ENCODE measurements at regions not wholly inside any gene's neighbourhood (a gene's known extent, or its start where the extent isn't known, plus 50 kb on each side); places are given as distances from the start of the nearest gene placed in this dataset.

DNA sequence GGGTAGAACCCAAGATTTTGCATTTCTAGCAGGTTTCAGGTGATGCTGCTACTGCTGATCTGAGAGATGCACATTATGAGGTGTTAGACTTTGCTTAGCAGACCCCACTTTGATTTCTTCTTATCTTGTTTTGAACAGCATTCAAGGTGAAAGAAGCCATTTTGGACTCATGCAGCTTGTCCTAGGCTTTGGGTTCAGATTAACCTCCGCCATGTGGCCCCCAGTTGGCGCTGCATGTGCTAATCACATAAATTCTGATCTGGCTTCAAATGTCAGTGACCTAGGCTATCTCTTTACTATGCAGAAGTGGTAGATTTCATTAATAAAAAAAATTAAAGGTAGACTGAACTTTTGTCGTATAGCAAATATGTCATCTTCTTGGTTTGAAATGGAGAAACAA lies 89.8 kb upstream of the DYRK2 start:
- Mint-ChIP-seq H3K36me3 (ENCODE audit: insufficient read depth in 1 of 3, low read depth in 3 of 3) (peaks cover 1 to 10% (median 3%) of the 10 kb centered on the region in 3 experiments; a peak in 6 of 7 replicates), H3K27ac (no peak overlapping the region), H3K4me1 (peaks cover 8 to 10% of the 10 kb centered on the region in 2 experiments), H3K4me3 (no peak overlapping the region), H3K9me3 (peaks cover 20 to 22% of the 10 kb centered on the region in 2 experiments), H3K27me3 (ENCODE audit: low read depth) (no peaks in the 10 kb centered on the region)
- Histone ChIP-seq H3K27me3 (ENCODE audit: insufficient read depth, low read length) (no peaks in the 10 kb centered on the region), H3K18ac (ENCODE audit: insufficient read length, low read depth, low read length) (no peak overlapping the region), H3K9me3 (ENCODE audit: control insufficient read depth, low read depth, low read length) (no peaks in the 10 kb centered on the region), H4K8ac (replicated peaks; ENCODE audit: insufficient read length, low read depth, low read length) (no peak overlapping the region), H2AFZ (ENCODE audit: low read length) (no peak overlapping the region), H3K4me1 (ENCODE audit: insufficient read depth, low read length) (no peaks in the 10 kb centered on the region), H2BK120ac (ENCODE audit: low read depth, low read length, poor library complexity, severe bottlenecking) (no peak overlapping the region), H2BK12ac (ENCODE audit: insufficient read length, low read depth, low read length) (no peak overlapping the region), H3K9ac (ENCODE audit: extremely low read depth, insufficient read length, low read length) (no peak overlapping the region), H3K14ac (ENCODE audit: insufficient read depth, low read length) (no peak overlapping the region), H3T11ph (ENCODE audit: low read length) (no peak overlapping the region), H3K27ac (ENCODE audit: insufficient read length, low read depth, low read length) (no peak overlapping the region), H3K79me2 (ENCODE audit: insufficient read depth, low read length) (no peaks in the 10 kb centered on the region), H3K23me2 (ENCODE audit: insufficient read length, low read depth, low read length, poor library complexity, severe bottlenecking) (no peaks in the 10 kb centered on the region), H4K5ac (ENCODE audit: insufficient read length, low read depth, low read length) (no peak overlapping the region), H2BK20ac (ENCODE audit: low read depth, low read length, poor library complexity, severe bottlenecking) (no peak overlapping the region), H2BK5ac (ENCODE audit: insufficient read length, low read length) (no peak overlapping the region), H3K4me2 (ENCODE audit: insufficient read depth, insufficient read length, low read length) (no peak overlapping the region), H2AK5ac (ENCODE audit: insufficient read length, low read length) (no peak overlapping the region), H3K23ac (ENCODE audit: insufficient read length, low read depth, low read length) (no peak overlapping the region), H4K91ac (ENCODE audit: insufficient read length, low read depth, low read length) (no peak overlapping the region), H3K79me1 (ENCODE audit: insufficient read depth, low read depth, low read length, poor library complexity, severe bottlenecking) (no peaks in the 10 kb centered on the region), H3K56ac (ENCODE audit: insufficient read length, low read depth, low read length) (no peak overlapping the region), H2BK15ac (ENCODE audit: low read depth, low read length) (no peak overlapping the region), H3K4ac (ENCODE audit: low read depth, low read length) (no peak overlapping the region), H4K20me1 (ENCODE audit: control insufficient read depth, insufficient read depth, insufficient read length) (no peaks in the 10 kb centered on the region)
- WGBS (ENCODE audit: extremely low coverage, insufficient read length, low lambda C conversion rate), result no CpG with 5 or more reads among the region's 3 CpGs
- no peak for DNase-seq
- TF ChIP-seq, protein P1, sequence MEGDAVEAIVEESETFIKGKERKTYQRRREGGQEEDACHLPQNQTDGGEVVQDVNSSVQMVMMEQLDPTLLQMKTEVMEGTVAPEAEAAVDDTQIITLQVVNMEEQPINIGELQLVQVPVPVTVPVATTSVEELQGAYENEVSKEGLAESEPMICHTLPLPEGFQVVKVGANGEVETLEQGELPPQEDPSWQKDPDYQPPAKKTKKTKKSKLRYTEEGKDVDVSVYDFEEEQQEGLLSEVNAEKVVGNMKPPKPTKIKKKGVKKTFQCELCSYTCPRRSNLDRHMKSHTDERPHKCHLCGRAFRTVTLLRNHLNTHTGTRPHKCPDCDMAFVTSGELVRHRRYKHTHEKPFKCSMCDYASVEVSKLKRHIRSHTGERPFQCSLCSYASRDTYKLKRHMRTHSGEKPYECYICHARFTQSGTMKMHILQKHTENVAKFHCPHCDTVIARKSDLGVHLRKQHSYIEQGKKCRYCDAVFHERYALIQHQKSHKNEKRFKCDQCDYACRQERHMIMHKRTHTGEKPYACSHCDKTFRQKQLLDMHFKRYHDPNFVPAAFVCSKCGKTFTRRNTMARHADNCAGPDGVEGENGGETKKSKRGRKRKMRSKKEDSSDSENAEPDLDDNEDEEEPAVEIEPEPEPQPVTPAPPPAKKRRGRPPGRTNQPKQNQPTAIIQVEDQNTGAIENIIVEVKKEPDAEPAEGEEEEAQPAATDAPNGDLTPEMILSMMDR (conservative IDR thresholded peaks at IDR 0.05), result peak; percentile 42
